Activated CD4-positive, alpha-beta T cell treated with anti-CD3 and anti-CD28 coated beads, Interleukin-2, amount 50 U/mL, for 48 hours (primary cell): ENCODE measurements at regions not wholly inside any gene's neighbourhood (a gene's known extent, or its start where the extent isn't known, plus 50 kb on each side); places are given as distances from the start of the nearest gene placed in this dataset.

Experiments
- DNase-seq, 2 experiments: peaks; one replicate each; pipeline ENCODE4 v3.0.0-alpha.2; 2020

- DNase-seq = no peak
Measured at GRCh38 chr12:65630555-65630954, 193.7 kb upstream of the HMGA2 start.

- DNase-seq = no peak
Measured at GRCh38 chr12:65631621-65632111, 192.6 kb upstream of the HMGA2 start.

- no peak for DNase-seq
Measured at GRCh38 chr12:65632131-65632855, 192.0 kb upstream of the HMGA2 start.

GRCh38 chr12:65634061-65634460, 190.2 kb upstream of the HMGA2 start:
- DNase-seq = no peak

- no peak for DNase-seq
Measured at GRCh38 chr12:65634626-65635331, 189.5 kb upstream of the HMGA2 start.

- no peak for DNase-seq
Measured at GRCh38 chr12:65636436-65636835, 187.8 kb upstream of the HMGA2 start.

GRCh38 chr12:65637150-65637549, 187.1 kb upstream of the HMGA2 start:
- no peak for DNase-seq

- no peak for DNase-seq
Measured at GRCh38 chr12:65637774-65638173, 186.5 kb upstream of the HMGA2 start.

GRCh38 chr12:65638324-65638723, 186.0 kb upstream of the HMGA2 start:
- no peak for DNase-seq

GRCh38 chr12:65640489-65640901, 183.8 kb upstream of the HMGA2 start:
- no peak for DNase-seq

GRCh38 chr12:65642061-65642661, 182.1 kb upstream of the HMGA2 start:
- DNase-seq = no peak

- DNase-seq = no peak
Measured at GRCh38 chr12:65643171-65643570, 181.1 kb upstream of the HMGA2 start.

GRCh38 chr12:65643595-65644386, 180.5 kb upstream of the HMGA2 start:
- no peak for DNase-seq

- no peak for DNase-seq
Measured at GRCh38 chr12:65646127-65646643, 178.1 kb upstream of the HMGA2 start.

GRCh38 chr12:65647074-65647473, 177.2 kb upstream of the HMGA2 start:
- no peak for DNase-seq

GRCh38 chr12:65648461-65648860, 175.8 kb upstream of the HMGA2 start:
- DNase-seq = no peak

- DNase-seq = no peak
Measured at GRCh38 chr12:65649126-65649525, 175.2 kb upstream of the HMGA2 start.

GRCh38 chr12:65651060-65651459, 173.2 kb upstream of the HMGA2 start:
- DNase-seq = no peak

GRCh38 chr12:65653321-65653720, 171.0 kb upstream of the HMGA2 start:
- DNase-seq = no peak

- no peak for DNase-seq
Measured at GRCh38 chr12:65653946-65654629, 170.2 kb upstream of the HMGA2 start.

GRCh38 chr12:65655074-65655493, 169.2 kb upstream of the HMGA2 start:
- DNase-seq = no peak
